Tibial nerve (tissue), 4 donors: ENCODE measurements at regions not wholly inside any gene's neighbourhood (a gene's known extent, or its start where the extent isn't known, plus 50 kb on each side); places are given as distances from the start of the nearest gene placed in this dataset.

Source experiments
- DNase-seq, 2 donors: peaks; one replicate each; pipeline ENCODE4 v3.0.0-alpha.2; 2019; ENCODE audit warnings: low spot score in 2 of 2
- H3K27ac ChIP-seq, 4 donors: fragments of 200-600 bp; sonication (generic) in 3 of 4; one replicate each; pipeline ENCODE4 v1.5.1; 2017 to 2019; ENCODE audit warnings: mild to moderate bottlenecking in 1 of 4
- H3K27me3 ChIP-seq, 2 donors: fragments of 200-600 bp; sonication (generic) in 1 of 2; one replicate each; pipeline versions ENCODE4 v1.5.1 to v1.6.0; 2017 to 2019
- H3K36me3 ChIP-seq, 3 donors: fragments of 200-600 bp; sonication (generic); one replicate each; pipeline ENCODE4 v1.5.1; 2018 to 2019
- H3K4me1 ChIP-seq, 4 donors: fragments of 200-600 bp; sonication (generic) in 3 of 4; one replicate each; pipeline ENCODE4 v1.5.1; 2017 to 2019
- H3K4me3 ChIP-seq, 4 donors: fragments of 200-600 bp; sonication (generic) in 3 of 4; one replicate each; pipeline ENCODE4 v1.5.1; 2017 to 2019; ENCODE audit warnings: mild to moderate bottlenecking in 1 of 4, moderate library complexity in 1 of 4
- H3K9me3 ChIP-seq, 4 donors: fragments of 200-600 bp; sonication (generic) in 3 of 4; one replicate each; pipeline ENCODE4 v1.5.1; 2017 to 2019
- EP300 ChIP-seq, 2 donors: sonication (generic); formaldehyde crosslinking; IDR thresholded peaks; one replicate each; pipeline ENCODE4 v1.6.1; 2017; ENCODE audit warnings: antibody characterized with exemption in 2 of 2, mild to moderate bottlenecking in 1 of 2
- POLR2A ChIP-seq, 2 donors: fragments of 450-650 bp; IDR thresholded peaks; one replicate each; pipeline ENCODE4 v1.6.1; 2017; ENCODE audit warnings: antibody characterized with exemption in 2 of 2, mild to moderate bottlenecking in 2 of 2, moderate library complexity in 2 of 2
- WGBS, 2 donors: methylation state at CpG; one replicate each; pipeline ENCODE4 v1.1.5; 2018; 5-methylcytosine and 5-hydroxymethylcytosine counted together
- TF ChIP-seq, protein P1 (sequence below), 5 experiments: fragments of 200-600 bp in 3 of 5; fragments of 450-650 bp in 2 of 5; sonication (generic) in 3 of 5; IDR thresholded peaks; one replicate each; pipeline ENCODE4 v1.5.1; 2016 to 2019; ENCODE audit warnings: antibody characterized with exemption in 5 of 5, mild to moderate bottlenecking in 3 of 5, moderate library complexity in 2 of 5

- Histone ChIP-seq H3K4me1 (no peaks in the 10 kb centered on the region), H3K27me3 (no peaks in the 10 kb centered on the region), H3K9me3 (no peaks in the 10 kb centered on the region), H3K4me3 (no peak overlapping the region), H3K36me3 (no peaks in the 10 kb centered on the region), H3K27ac (no peak overlapping the region)
- TF ChIP-seq, protein P1, sequence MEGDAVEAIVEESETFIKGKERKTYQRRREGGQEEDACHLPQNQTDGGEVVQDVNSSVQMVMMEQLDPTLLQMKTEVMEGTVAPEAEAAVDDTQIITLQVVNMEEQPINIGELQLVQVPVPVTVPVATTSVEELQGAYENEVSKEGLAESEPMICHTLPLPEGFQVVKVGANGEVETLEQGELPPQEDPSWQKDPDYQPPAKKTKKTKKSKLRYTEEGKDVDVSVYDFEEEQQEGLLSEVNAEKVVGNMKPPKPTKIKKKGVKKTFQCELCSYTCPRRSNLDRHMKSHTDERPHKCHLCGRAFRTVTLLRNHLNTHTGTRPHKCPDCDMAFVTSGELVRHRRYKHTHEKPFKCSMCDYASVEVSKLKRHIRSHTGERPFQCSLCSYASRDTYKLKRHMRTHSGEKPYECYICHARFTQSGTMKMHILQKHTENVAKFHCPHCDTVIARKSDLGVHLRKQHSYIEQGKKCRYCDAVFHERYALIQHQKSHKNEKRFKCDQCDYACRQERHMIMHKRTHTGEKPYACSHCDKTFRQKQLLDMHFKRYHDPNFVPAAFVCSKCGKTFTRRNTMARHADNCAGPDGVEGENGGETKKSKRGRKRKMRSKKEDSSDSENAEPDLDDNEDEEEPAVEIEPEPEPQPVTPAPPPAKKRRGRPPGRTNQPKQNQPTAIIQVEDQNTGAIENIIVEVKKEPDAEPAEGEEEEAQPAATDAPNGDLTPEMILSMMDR (IDR thresholded peaks at IDR 0.05): no peak
- TF ChIP-seq EP300 (IDR thresholded peaks at IDR 0.05) (no peak), POLR2A (IDR thresholded peaks at IDR 0.05) (no peak)
- no peak for DNase-seq
- WGBS, 2 donors: 75 to 80% methylated on average over 13 of the region's 13 CpGs
Observed at GRCh38 chr2:236904389-236905263, 181.1 kb upstream of the COPS8 start.

- no peak overlapping the region for H3K4me3 ChIP-seq
- WGBS, 2 donors: 75 to 77% methylated on average over 8 of the region's 8 CpGs
Observed at GRCh38 chr2:236905976-236906375, 179.7 kb upstream of the COPS8 start.

GRCh38 chr2:236908439-236909192 is 177.1 kb upstream of the COPS8 start:
- Histone ChIP-seq H3K27ac (no peak overlapping the region), H3K27me3 (no peaks in the 10 kb centered on the region), H3K36me3 (no peaks in the 10 kb centered on the region), H3K4me3 (no peak overlapping the region), H3K4me1 (no peaks in the 10 kb centered on the region), H3K9me3 (no peaks in the 10 kb centered on the region)
- TF ChIP-seq POLR2A (IDR thresholded peaks at IDR 0.05): no peak
- TF ChIP-seq, protein P1 (IDR thresholded peaks at IDR 0.05): no peak
- no peak for TF ChIP-seq EP300 (IDR thresholded peaks at IDR 0.05)
- 81% methylated on average over 15 to 16 of the region's 16 CpGs for WGBS, 2 donors
- DNase-seq: no peak

More at GRCh38 chr2:236905976-236906375, 179.7 kb upstream of the COPS8 start:
- Histone ChIP-seq H3K27me3 (no peaks in the 10 kb centered on the region), H3K36me3 (no peaks in the 10 kb centered on the region), H3K27ac (no peak overlapping the region), H3K4me1 (no peaks in the 10 kb centered on the region), H3K9me3 (no peaks in the 10 kb centered on the region)
- DNase-seq: no peak
- TF ChIP-seq POLR2A (IDR thresholded peaks at IDR 0.05): no peak
- no peak for TF ChIP-seq EP300 (IDR thresholded peaks at IDR 0.05)
- TF ChIP-seq, protein P1 (IDR thresholded peaks at IDR 0.05): no peak

GRCh38 chr2:236909193-236909504 is 176.5 kb upstream of the COPS8 start:
- no peak for DNase-seq
- Histone ChIP-seq H3K27ac (no peak overlapping the region), H3K4me3 (no peak overlapping the region), H3K9me3 (no peaks in the 10 kb centered on the region), H3K27me3 (no peaks in the 10 kb centered on the region), H3K36me3 (no peaks in the 10 kb centered on the region), H3K4me1 (no peaks in the 10 kb centered on the region)
- TF ChIP-seq, protein P1 (IDR thresholded peaks at IDR 0.05): no peak
- TF ChIP-seq POLR2A (IDR thresholded peaks at IDR 0.05): no peak
- 85 to 95% methylated on average over 7 of the region's 7 CpGs for WGBS, 2 donors

- no peak for DNase-seq
- Histone ChIP-seq H3K27ac (no peak overlapping the region), H3K4me1 (no peaks in the 10 kb centered on the region), H3K27me3 (no peaks in the 10 kb centered on the region), H3K36me3 (no peaks in the 10 kb centered on the region), H3K9me3 (no peaks in the 10 kb centered on the region), H3K4me3 (no peak overlapping the region)
- WGBS, 2 donors: 84 to 87% methylated on average over 7 of the region's 7 CpGs
- TF ChIP-seq EP300 (IDR thresholded peaks at IDR 0.05) (no peak), POLR2A (IDR thresholded peaks at IDR 0.05) (no peak)
- TF ChIP-seq, protein P1 (IDR thresholded peaks at IDR 0.05): no peak
Observed at GRCh38 chr2:236909802-236910201, 175.9 kb upstream of the COPS8 start.
